IPS DF 6.9 (cell line): ENCODE measurements at regions not wholly inside any gene's neighbourhood (a gene's known extent, or its start where the extent isn't known, plus 50 kb on each side); places are given as distances from the start of the nearest gene placed in this dataset.

Experiments
- DNase-seq: peaks from one replicate; pipeline ENCODE4 v3.0.0-alpha.2; 2013; ENCODE audit warnings: low read depth, low spot score
- H3K27ac ChIP-seq: one replicate; pipeline ENCODE4 v1.5.1; 2013; ENCODE audit warnings: low read length, control low read depth
- H3K27me3 ChIP-seq: 2 replicates; pipeline ENCODE4 v1.6.1; 2013; ENCODE audit warnings: mild to moderate bottlenecking, low read length; ENCODE audit not compliant: control insufficient read depth, insufficient read depth
- H3K36me3 ChIP-seq: 2 replicates; pipeline ENCODE4 v1.6.1; 2013; ENCODE audit warnings: low read length; ENCODE audit not compliant: control insufficient read depth, insufficient read depth
- H3K4me1 ChIP-seq: 2 replicates; pipeline ENCODE4 v1.6.1; 2013; ENCODE audit warnings: low read length; ENCODE audit not compliant: control insufficient read depth, insufficient read depth
- H3K4me3 ChIP-seq: 2 replicates; pipeline ENCODE4 v1.5.1; 2013; ENCODE audit warnings: mild to moderate bottlenecking, low read length
- H3K9me3 ChIP-seq: 2 replicates; pipeline ENCODE4 v1.6.1; 2013; ENCODE audit warnings: low read length, inconsistent platforms; ENCODE audit not compliant: control insufficient read depth, insufficient read depth
- WGBS: extraction: QIAGEN DNeasy Blood & Tissue Kit; methylation state at CpG from one replicate; pipeline ENCODE4 v1.1.7; 2013; ENCODE audit warnings: mixed read lengths, missing lambda C conversion rate; ENCODE audit not compliant: insufficient read length, insufficient coverage; 5-methylcytosine and 5-hydroxymethylcytosine counted together

- no peaks in the 10 kb centered on the region for H3K36me3 ChIP-seq
- H3K27me3 ChIP-seq, result no peaks in the 10 kb centered on the region
- no peak for DNase-seq
- no peak overlapping the region for H3K27ac ChIP-seq
- no peaks in the 10 kb centered on the region for H3K4me1 ChIP-seq
- WGBS, result no CpG with 5 or more reads among the region's 12 CpGs
- no peaks in the 10 kb centered on the region for H3K9me3 ChIP-seq
- H3K4me3 ChIP-seq, result no peak overlapping the region
These were observed 95.4 kb upstream of the KLHL25 start for GRCh38 chr15:85889956-85890619.

GRCh38 chr15:85890620-85890980 is 95.9 kb upstream of the KLHL25 start:
- DNase-seq, result no peak
- WGBS, result no CpG with 5 or more reads among the region's 2 CpGs
- no peaks in the 10 kb centered on the region for H3K27me3 ChIP-seq
- H3K27ac ChIP-seq, result no peak overlapping the region
- H3K36me3 ChIP-seq, result no peaks in the 10 kb centered on the region
- H3K4me3 ChIP-seq, result no peak overlapping the region
- no peaks in the 10 kb centered on the region for H3K4me1 ChIP-seq
- no peaks in the 10 kb centered on the region for H3K9me3 ChIP-seq

- Histone ChIP-seq H3K4me1 (no peaks in the 10 kb centered on the region), H3K4me3 (no peak overlapping the region), H3K27me3 (no peaks in the 10 kb centered on the region), H3K9me3 (no peaks in the 10 kb centered on the region), H3K27ac (no peak overlapping the region), H3K36me3 (no peaks in the 10 kb centered on the region)
- DNase-seq, result no peak
- no CpG with 5 or more reads among the region's 1 CpG for WGBS
These were observed 96.7 kb upstream of the KLHL25 start for GRCh38 chr15:85891470-85891869.

- Histone ChIP-seq H3K27ac (no peak overlapping the region), H3K4me3 (no peak overlapping the region), H3K4me1 (no peaks in the 10 kb centered on the region), H3K27me3 (no peaks in the 10 kb centered on the region), H3K9me3 (no peaks in the 10 kb centered on the region), H3K36me3 (no peaks in the 10 kb centered on the region)
- DNase-seq, result no peak
- no CpG with 5 or more reads among the region's 3 CpGs for WGBS
These were observed 97.5 kb upstream of the KLHL25 start for GRCh38 chr15:85892232-85892631.

- Histone ChIP-seq H3K27me3 (no peaks in the 10 kb centered on the region), H3K36me3 (no peaks in the 10 kb centered on the region), H3K4me1 (peaks cover 6% of the 10 kb centered on the region), H3K27ac (no peak overlapping the region), H3K9me3 (no peaks in the 10 kb centered on the region), H3K4me3 (no peak overlapping the region)
- no peak for DNase-seq
- WGBS, result no CpG with 5 or more reads among the region's 4 CpGs
These were observed 102.6 kb upstream of the KLHL25 start for GRCh38 chr15:85897207-85897894.

- Histone ChIP-seq H3K36me3 (no peaks in the 10 kb centered on the region), H3K27ac (no peak overlapping the region), H3K4me3 (no peak overlapping the region), H3K9me3 (no peaks in the 10 kb centered on the region), H3K27me3 (no peaks in the 10 kb centered on the region), H3K4me1 (peaks cover 6% of the 10 kb centered on the region)
- peak; percentile 41 for DNase-seq
- no CpG with 5 or more reads among the region's 16 CpGs for WGBS
These were observed 103.4 kb upstream of the KLHL25 start for GRCh38 chr15:85897895-85898717.

- Histone ChIP-seq H3K4me1 (peaks cover 6% of the 10 kb centered on the region), H3K27me3 (no peaks in the 10 kb centered on the region), H3K4me3 (no peak overlapping the region), H3K27ac (no peak overlapping the region), H3K9me3 (no peaks in the 10 kb centered on the region), H3K36me3 (no peaks in the 10 kb centered on the region)
- WGBS, result no CpG with 5 or more reads among the region's 9 CpGs
- no peak for DNase-seq
These were observed 105.2 kb upstream of the KLHL25 start for GRCh38 chr15:85899927-85900326.

- Histone ChIP-seq H3K9me3 (no peaks in the 10 kb centered on the region), H3K27ac (no peak overlapping the region), H3K36me3 (no peaks in the 10 kb centered on the region), H3K27me3 (no peaks in the 10 kb centered on the region), H3K4me3 (no peak overlapping the region), H3K4me1 (no peaks in the 10 kb centered on the region)
- no peak for DNase-seq
- WGBS, result no CpG with 5 or more reads among the region's 12 CpGs
These were observed 111.2 kb upstream of the KLHL25 start for GRCh38 chr15:85905751-85906450.

GRCh38 chr15:85906640-85907039 is 111.9 kb upstream of the KLHL25 start:
- WGBS, result no CpG with 5 or more reads among the region's 2 CpGs
- Histone ChIP-seq H3K4me3 (no peak overlapping the region), H3K9me3 (no peaks in the 10 kb centered on the region), H3K4me1 (no peaks in the 10 kb centered on the region), H3K27ac (no peak overlapping the region), H3K36me3 (no peaks in the 10 kb centered on the region), H3K27me3 (no peaks in the 10 kb centered on the region)
- no peak for DNase-seq

- no peaks in the 10 kb centered on the region for H3K36me3 ChIP-seq
- no peak overlapping the region for H3K4me3 ChIP-seq
- no peak for DNase-seq
- no peak overlapping the region for H3K27ac ChIP-seq
- no peaks in the 10 kb centered on the region for H3K4me1 ChIP-seq
- no CpG with 5 or more reads among the region's 5 CpGs for WGBS
- H3K27me3 ChIP-seq, result no peaks in the 10 kb centered on the region
- no peaks in the 10 kb centered on the region for H3K9me3 ChIP-seq
These were observed 116.1 kb upstream of the KLHL25 start for GRCh38 chr15:85910834-85911233.
